H9 (cell line): ENCODE measurements at regions not wholly inside any gene's neighbourhood (a gene's known extent, or its start where the extent isn't known, plus 50 kb on each side); places are given as distances from the start of the nearest gene placed in this dataset.

ENCODE experiments used
- DNase-seq: peaks from one replicate; pipeline ENCODE4 v3.0.0-alpha.2; 2017
- H2AFZ ChIP-seq: one replicate; pipeline ENCODE4 v1.6.1; 2013; ENCODE audit warnings: mild to moderate bottlenecking, low read length, control low read depth, moderate library complexity
- H2AK5ac ChIP-seq: 2 replicates; pipeline ENCODE4 v1.6.1; 2013; ENCODE audit warnings: low read length, control low read depth, mixed read lengths; ENCODE audit not compliant: insufficient read length
- H2BK120ac ChIP-seq: one replicate; pipeline ENCODE4 v1.6.1; 2013; ENCODE audit warnings: low read depth, mild to moderate bottlenecking, low read length, control low read depth, inconsistent platforms; ENCODE audit not compliant: poor library complexity, severe bottlenecking
- H2BK12ac ChIP-seq: 2 replicates; pipeline ENCODE4 v1.6.1; 2013; ENCODE audit warnings: low read length, control low read depth, mixed read lengths, low read depth; ENCODE audit not compliant: insufficient read length
- H2BK15ac ChIP-seq: 2 replicates; pipeline ENCODE4 v1.6.1; 2013; ENCODE audit warnings: low read depth, low read length, control low read depth
- H2BK20ac ChIP-seq: one replicate; pipeline ENCODE4 v1.6.1; 2013; ENCODE audit warnings: low read depth, mild to moderate bottlenecking, low read length, control low read depth, inconsistent platforms; ENCODE audit not compliant: poor library complexity, severe bottlenecking
- H2BK5ac ChIP-seq: 2 replicates; pipeline ENCODE4 v1.6.1; 2013; ENCODE audit warnings: low read length, control low read depth, mixed read lengths; ENCODE audit not compliant: insufficient read length
- H3K14ac ChIP-seq: 2 replicates; pipeline ENCODE4 v1.6.1; 2013; ENCODE audit warnings: low read length, control low read depth; ENCODE audit not compliant: insufficient read depth
- H3K18ac ChIP-seq: 2 replicates; pipeline ENCODE4 v1.6.1; 2013; ENCODE audit warnings: low read depth, mild to moderate bottlenecking, mixed read lengths, low read length, control low read depth; ENCODE audit not compliant: insufficient read length
- H3K23ac ChIP-seq: 2 replicates; pipeline ENCODE4 v1.6.1; 2013; ENCODE audit warnings: low read length, control low read depth, mixed read lengths, low read depth; ENCODE audit not compliant: insufficient read length
- H3K23me2 ChIP-seq: 2 replicates; pipeline ENCODE4 v1.6.1; 2013; ENCODE audit warnings: low read depth, mild to moderate bottlenecking, mixed read lengths, low read length, control low read depth; ENCODE audit not compliant: insufficient read length, poor library complexity, severe bottlenecking
- H3K27ac ChIP-seq: 2 replicates; pipeline ENCODE4 v1.5.1; 2013; ENCODE audit warnings: low read length, control low read depth, mixed read lengths, low read depth; ENCODE audit not compliant: insufficient read length
- H3K27me3 ChIP-seq: 2 replicates; pipeline ENCODE4 v1.6.1; 2013; ENCODE audit warnings: low read length, control low read depth, inconsistent platforms; ENCODE audit not compliant: insufficient read depth
- H3K4ac ChIP-seq: 2 replicates; pipeline ENCODE4 v1.6.1; 2013; ENCODE audit warnings: low read depth, mild to moderate bottlenecking, control low read depth, inconsistent platforms, low read length, moderate library complexity
- H3K4me1 ChIP-seq: 2 replicates; pipeline ENCODE4 v1.6.1; 2013; ENCODE audit warnings: low read length, control low read depth, inconsistent platforms; ENCODE audit not compliant: insufficient read depth
- H3K4me2 ChIP-seq: 2 replicates; pipeline ENCODE4 v1.6.1; 2013; ENCODE audit warnings: low read length, control low read depth, mixed read lengths; ENCODE audit not compliant: insufficient read length, insufficient read depth
- H3K56ac ChIP-seq: 2 replicates; pipeline ENCODE4 v1.6.1; 2013; ENCODE audit warnings: low read depth, mild to moderate bottlenecking, mixed read lengths, low read length, control low read depth; ENCODE audit not compliant: insufficient read length
- H3K79me1 ChIP-seq: 2 replicates; pipeline ENCODE4 v1.6.1; 2013; ENCODE audit warnings: low read depth, mild to moderate bottlenecking, moderate library complexity, low read length, control low read depth, inconsistent platforms; ENCODE audit not compliant: insufficient read depth, poor library complexity, severe bottlenecking
- H3K79me2 ChIP-seq: 2 replicates; pipeline ENCODE4 v1.6.1; 2013; ENCODE audit warnings: low read length, control low read depth, inconsistent platforms; ENCODE audit not compliant: insufficient read depth
- H3K9ac ChIP-seq: 2 replicates; pipeline ENCODE4 v1.6.1; 2013; ENCODE audit warnings: low read length, control low read depth, mixed read lengths; ENCODE audit not compliant: insufficient read length; ENCODE audit errors: extremely low read depth
- H3K9me3 ChIP-seq: one replicate; pipeline ENCODE4 v1.6.1; 2013; ENCODE audit warnings: low read depth, low read length, inconsistent platforms; ENCODE audit not compliant: control insufficient read depth
- H3T11ph ChIP-seq: one replicate; pipeline ENCODE4 v1.6.1; 2013; ENCODE audit warnings: mild to moderate bottlenecking, low read length, control low read depth, inconsistent platforms
- H4K20me1 ChIP-seq: one replicate; pipeline ENCODE4 v1.6.1; 2013; ENCODE audit not compliant: control insufficient read depth, insufficient read length, insufficient read depth
- H4K5ac ChIP-seq: 2 replicates; pipeline ENCODE4 v1.6.1; 2013; ENCODE audit warnings: low read depth, mild to moderate bottlenecking, mixed read lengths, low read length, control low read depth; ENCODE audit not compliant: insufficient read length
- H4K8ac ChIP-seq: replicated peaks from 2 replicates; pipeline ENCODE4 v1.6.1; 2013; ENCODE audit warnings: low read length, control low read depth, mixed read lengths, low read depth; ENCODE audit not compliant: insufficient read length
- H4K91ac ChIP-seq: 2 replicates; pipeline ENCODE4 v1.6.1; 2013; ENCODE audit warnings: low read depth, mild to moderate bottlenecking, moderate library complexity, mixed read lengths, low read length, control low read depth; ENCODE audit not compliant: insufficient read length
- H3K27ac Mint-ChIP-seq, 3 experiments: 2 replicates in 2 of 3; 3 replicates in 1 of 3; pipeline ENCODE4 v1.8.0; 2020 to 2021; ENCODE audit warnings: mixed read lengths in 3 of 3, mild to moderate bottlenecking in 1 of 3, moderate library complexity in 1 of 3
- H3K27me3 Mint-ChIP-seq: 2 replicates; pipeline ENCODE4 v1.8.0; 2021; ENCODE audit warnings: low read depth, mild to moderate bottlenecking, moderate library complexity, mixed read lengths
- H3K36me3 Mint-ChIP-seq, 3 experiments: 2 replicates in 2 of 3; 3 replicates in 1 of 3; pipeline ENCODE4 v1.8.0; 2020 to 2021; ENCODE audit warnings: low read depth in 3 of 3, mixed read lengths in 3 of 3; ENCODE audit not compliant: insufficient read depth in 1 of 3
- H3K4me1 Mint-ChIP-seq, 2 experiments: 2 replicates each; pipeline ENCODE4 v1.8.0; 2020; ENCODE audit warnings: mixed read lengths in 2 of 2
- H3K4me3 Mint-ChIP-seq, 2 experiments: 2 replicates in 1 of 2; 3 replicates in 1 of 2; pipeline ENCODE4 v1.8.0; 2020 to 2021; ENCODE audit warnings: mild to moderate bottlenecking in 2 of 2, mixed read lengths in 2 of 2, moderate library complexity in 1 of 2
- H3K9me3 Mint-ChIP-seq, 2 experiments: 2 replicates in 1 of 2; 3 replicates in 1 of 2; pipeline ENCODE4 v1.8.0; 2020; ENCODE audit warnings: mild to moderate bottlenecking in 2 of 2, mixed read lengths in 2 of 2, moderate library complexity in 1 of 2
- WGBS: extraction: QIAGEN DNeasy Blood & Tissue Kit; methylation state at CpG from one replicate; pipeline ENCODE4 v1.1.7; 2013; ENCODE audit warnings: missing lambda C conversion rate, low lambda C conversion rate, mixed read lengths; ENCODE audit not compliant: insufficient read length; ENCODE audit errors: extremely low coverage; 5-methylcytosine and 5-hydroxymethylcytosine counted together
- TF ChIP-seq, protein P1 (sequence below): fragments of 200-600 bp; sonication (generic); conservative IDR thresholded peaks from 3 replicates; pipeline ENCODE4 v1.8.0; 2021; ENCODE audit warnings: antibody characterized with exemption, mild to moderate bottlenecking

GRCh38 chr2:60341151-60341550 lies 212.3 kb downstream of the BCL11A start:
- Mint-ChIP-seq H3K36me3 (no peaks in the 10 kb centered on the region), H3K4me3 (no peak overlapping the region), H3K4me1 (peaks cover 3 to 8% of the 10 kb centered on the region in 2 experiments; a peak in 2 of 4 replicates), H3K9me3 (no peaks in the 10 kb centered on the region), H3K27me3 (peaks cover 7% of the 10 kb centered on the region), H3K27ac (no peak overlapping the region)
- no peak overlapping the region for H2AK5ac ChIP-seq
- no peak overlapping the region for H2BK15ac ChIP-seq
- no peak overlapping the region for H2BK12ac ChIP-seq
- no peak overlapping the region for H3K4ac ChIP-seq
- H3K79me1 ChIP-seq = no peaks in the 10 kb centered on the region
- H4K91ac ChIP-seq = no peak overlapping the region
- H3K4me1 ChIP-seq = no peaks in the 10 kb centered on the region
- no peak overlapping the region for H3K9ac ChIP-seq
- H2BK120ac ChIP-seq = no peak overlapping the region
- no peak overlapping the region for H3K14ac ChIP-seq
- H2BK20ac ChIP-seq = no peak overlapping the region
- no peak overlapping the region for H3K56ac ChIP-seq
- H3K4me2 ChIP-seq = no peak overlapping the region
- H3K27me3 ChIP-seq = no peaks in the 10 kb centered on the region
- H3K79me2 ChIP-seq = no peaks in the 10 kb centered on the region
- TF ChIP-seq, protein P1, sequence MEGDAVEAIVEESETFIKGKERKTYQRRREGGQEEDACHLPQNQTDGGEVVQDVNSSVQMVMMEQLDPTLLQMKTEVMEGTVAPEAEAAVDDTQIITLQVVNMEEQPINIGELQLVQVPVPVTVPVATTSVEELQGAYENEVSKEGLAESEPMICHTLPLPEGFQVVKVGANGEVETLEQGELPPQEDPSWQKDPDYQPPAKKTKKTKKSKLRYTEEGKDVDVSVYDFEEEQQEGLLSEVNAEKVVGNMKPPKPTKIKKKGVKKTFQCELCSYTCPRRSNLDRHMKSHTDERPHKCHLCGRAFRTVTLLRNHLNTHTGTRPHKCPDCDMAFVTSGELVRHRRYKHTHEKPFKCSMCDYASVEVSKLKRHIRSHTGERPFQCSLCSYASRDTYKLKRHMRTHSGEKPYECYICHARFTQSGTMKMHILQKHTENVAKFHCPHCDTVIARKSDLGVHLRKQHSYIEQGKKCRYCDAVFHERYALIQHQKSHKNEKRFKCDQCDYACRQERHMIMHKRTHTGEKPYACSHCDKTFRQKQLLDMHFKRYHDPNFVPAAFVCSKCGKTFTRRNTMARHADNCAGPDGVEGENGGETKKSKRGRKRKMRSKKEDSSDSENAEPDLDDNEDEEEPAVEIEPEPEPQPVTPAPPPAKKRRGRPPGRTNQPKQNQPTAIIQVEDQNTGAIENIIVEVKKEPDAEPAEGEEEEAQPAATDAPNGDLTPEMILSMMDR = no peak
- H3K18ac ChIP-seq = no peak overlapping the region
- no peaks in the 10 kb centered on the region for H4K20me1 ChIP-seq
- H3K23ac ChIP-seq = no peak overlapping the region
- no peaks in the 10 kb centered on the region for H3K9me3 ChIP-seq
- WGBS = no CpG with 5 or more reads among the region's 7 CpGs
- H3T11ph ChIP-seq = no peak overlapping the region
- no peaks in the 10 kb centered on the region for H3K23me2 ChIP-seq
- no peak overlapping the region for H4K5ac ChIP-seq
- H3K27ac ChIP-seq = no peak overlapping the region
- H2AFZ ChIP-seq = no peak overlapping the region
- H4K8ac ChIP-seq = no peak overlapping the region
- H2BK5ac ChIP-seq = no peak overlapping the region
- DNase-seq = no peak
